Muscle of arm (tissue), 1 donor: ENCODE measurements at regions not wholly inside any gene's neighbourhood (a gene's known extent, or its start where the extent isn't known, plus 50 kb on each side); places are given as distances from the start of the nearest gene placed in this dataset.

Source experiments
- DNase-seq: peaks from one replicate; pipeline ENCODE4 v3.0.0-alpha.2; 2013

DNA sequence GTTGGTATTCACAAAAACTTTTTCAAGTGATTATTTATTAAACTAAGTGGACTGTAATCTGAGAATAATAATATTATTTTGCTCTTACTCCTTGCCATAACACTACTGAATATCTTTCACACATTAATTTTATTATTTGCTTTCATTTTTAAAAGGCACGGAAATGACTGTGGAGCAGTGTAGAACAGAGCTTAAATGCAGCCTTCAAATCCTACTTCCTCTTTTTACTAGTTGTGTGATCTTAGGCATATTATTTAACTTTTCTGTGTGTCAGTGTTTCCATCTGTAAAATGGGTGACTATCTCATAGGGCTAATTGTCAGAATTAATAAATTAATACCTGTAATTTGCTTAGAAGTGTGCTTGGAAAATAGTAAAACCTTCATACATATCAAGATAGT, 55.5 kb upstream of the SLC8A1 start:
- DNase-seq = no peak

GRCh38 chr2:40510304-40510703, 58.4 kb upstream of the SLC8A1 start:
- no peak for DNase-seq

GRCh38 chr2:40511661-40512213, 59.8 kb upstream of the SLC8A1 start:
- DNase-seq = peak; percentile 64

DNA sequence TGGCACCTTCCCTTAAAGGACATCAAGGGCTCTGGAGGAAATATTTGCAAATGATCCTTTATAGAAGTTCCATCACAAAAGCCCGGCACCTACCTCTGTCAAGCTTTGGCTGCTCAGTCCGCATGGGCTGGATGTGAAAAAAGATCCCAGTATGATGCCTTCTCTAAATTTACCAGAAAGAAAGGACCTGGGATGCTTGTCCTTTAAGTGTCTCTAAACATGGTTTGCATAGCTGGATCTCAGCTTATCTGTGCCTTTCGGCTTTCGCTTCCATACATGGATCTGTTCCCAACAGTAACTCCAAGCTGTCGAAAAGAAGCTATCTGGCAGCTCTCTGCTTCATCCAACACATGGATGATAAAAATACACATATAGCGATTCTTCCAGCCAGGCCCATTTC, 60.4 kb upstream of the SLC8A1 start:
- peak; percentile 51 for DNase-seq

GRCh38 chr2:40513201-40513600, 61.3 kb upstream of the SLC8A1 start:
- DNase-seq = no peak

- no peak for DNase-seq
Observed at GRCh38 chr2:40516604-40517003, 64.7 kb upstream of the SLC8A1 start.

DNA sequence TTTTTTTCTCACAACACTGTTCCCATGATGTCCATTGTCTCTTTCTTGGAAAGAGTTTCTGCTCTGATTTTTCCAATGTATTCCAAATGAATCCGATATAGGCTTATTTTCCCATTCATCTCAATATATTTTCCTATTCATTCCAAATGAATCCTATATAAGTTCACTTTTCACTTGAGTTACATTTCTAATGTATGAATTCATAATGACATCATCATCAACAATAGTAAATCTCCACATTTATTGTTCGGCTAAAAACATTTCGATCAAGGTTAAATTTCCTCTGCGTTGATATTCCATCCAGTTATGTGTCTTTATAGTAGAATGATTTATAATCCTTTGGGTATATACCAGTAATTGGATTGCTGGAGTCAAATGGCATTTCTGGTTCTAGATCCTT, 76.7 kb upstream of the SLC8A1 start:
- no peak for DNase-seq

GRCh38 chr2:40531359-40531758, 79.5 kb upstream of the SLC8A1 start:
- DNase-seq = no peak

- DNase-seq = no peak
Observed at GRCh38 chr2:40534528-40534927, 82.6 kb upstream of the SLC8A1 start.

DNA sequence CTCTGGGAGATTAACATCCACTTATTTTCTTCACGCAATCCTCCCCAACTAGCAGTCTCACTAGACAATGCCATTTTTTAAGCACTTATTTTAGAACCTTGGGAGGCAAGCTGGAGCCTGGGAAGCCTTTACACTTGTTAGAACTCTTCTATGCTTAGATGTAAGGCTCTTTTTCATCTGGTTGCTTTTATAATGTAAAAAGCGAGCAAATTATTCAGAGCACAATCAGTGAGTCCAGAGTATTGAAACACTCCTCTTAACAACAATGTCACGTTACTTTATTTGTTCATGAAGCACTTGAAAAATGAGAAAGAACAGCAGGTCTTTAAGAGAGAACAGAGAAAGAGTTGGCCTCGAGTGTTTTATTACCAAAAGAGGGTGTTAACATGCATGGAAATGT, 84.1 kb upstream of the SLC8A1 start:
- no peak for DNase-seq

- DNase-seq = no peak
Observed at GRCh38 chr2:40540026-40540425, 88.1 kb upstream of the SLC8A1 start.

GRCh38 chr2:40543381-40543780, 91.5 kb upstream of the SLC8A1 start:
- DNase-seq = no peak

- no peak for DNase-seq
Observed at GRCh38 chr2:40544072-40544471, 92.2 kb upstream of the SLC8A1 start.

DNA sequence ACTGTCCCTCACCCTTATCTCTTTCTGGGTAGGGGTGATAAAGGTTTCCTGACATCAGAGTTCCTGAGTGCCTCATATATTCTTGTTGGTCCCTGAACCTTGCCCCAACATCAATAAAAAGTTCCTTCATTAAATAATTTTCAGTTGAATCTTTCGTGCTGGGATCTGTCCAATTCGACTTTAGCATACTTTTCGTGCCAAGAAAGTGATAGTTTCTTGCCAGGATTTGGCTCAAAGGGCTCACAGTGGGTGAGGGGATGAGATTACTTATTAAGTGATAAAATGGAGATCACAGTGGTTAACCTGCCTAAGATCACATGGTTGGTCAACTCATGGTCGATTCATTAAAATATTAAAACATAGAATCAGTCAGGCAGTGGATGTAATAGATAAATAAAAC, 93.8 kb upstream of the SLC8A1 start:
- DNase-seq = no peak

- DNase-seq = no peak
Observed at GRCh38 chr2:40546439-40547191, 94.7 kb upstream of the SLC8A1 start.

DNA sequence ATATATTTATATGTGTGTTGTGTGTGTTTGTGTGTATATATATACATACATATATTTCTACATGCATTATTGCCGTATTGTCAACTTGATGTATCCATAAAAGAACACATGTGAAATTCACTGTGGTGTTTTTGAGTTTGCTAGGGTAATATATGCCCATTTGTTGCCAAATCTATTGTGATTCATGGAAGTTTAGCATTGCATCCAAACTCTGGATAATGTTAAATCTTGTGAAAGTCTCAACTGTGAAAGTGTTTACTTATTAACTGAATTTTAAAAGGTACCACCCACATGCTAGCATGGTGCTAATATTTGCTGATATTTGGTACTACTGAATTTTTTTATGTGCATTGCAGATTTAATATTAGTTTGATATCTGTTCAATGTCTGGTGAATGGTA, 96.6 kb upstream of the SLC8A1 start:
- no peak for DNase-seq

- no peak for DNase-seq
Observed at GRCh38 chr2:40550085-40550484, 98.2 kb upstream of the SLC8A1 start.

GRCh38 chr2:40551081-40551480, 99.2 kb upstream of the SLC8A1 start:
- no peak for DNase-seq

DNA sequence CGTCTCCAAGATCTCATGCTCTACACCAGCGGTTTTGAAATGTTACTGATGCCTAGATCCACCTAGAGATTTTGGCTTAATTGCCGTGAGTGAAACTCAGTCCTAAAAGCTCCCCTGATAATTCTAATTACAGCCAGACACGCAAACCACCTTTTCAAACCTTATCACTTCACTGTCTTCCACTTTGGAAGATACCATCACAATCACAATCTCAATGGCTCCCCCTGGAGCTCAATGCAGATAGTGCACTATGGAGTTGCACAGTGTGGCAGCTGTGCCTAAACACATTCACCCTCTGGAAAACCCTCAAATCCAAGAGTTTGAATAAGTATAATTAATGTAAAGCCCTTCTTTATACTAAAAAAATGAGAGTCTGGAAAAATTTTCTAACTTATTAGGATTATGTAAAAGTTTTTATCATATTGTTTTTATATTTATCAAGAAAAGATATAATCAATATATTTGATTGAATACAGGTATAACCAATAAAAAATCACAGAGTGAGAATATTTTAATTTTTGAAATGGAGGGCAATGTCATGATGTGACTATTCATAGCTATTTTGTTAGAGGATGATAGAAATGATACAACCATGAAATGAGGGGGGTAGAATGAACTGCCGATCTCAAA, 102.9 kb upstream of the SLC8A1 start:
- peak; percentile 31 for DNase-seq

GRCh38 chr2:40556293-40556692, 104.4 kb upstream of the SLC8A1 start:
- no peak for DNase-seq

DNA sequence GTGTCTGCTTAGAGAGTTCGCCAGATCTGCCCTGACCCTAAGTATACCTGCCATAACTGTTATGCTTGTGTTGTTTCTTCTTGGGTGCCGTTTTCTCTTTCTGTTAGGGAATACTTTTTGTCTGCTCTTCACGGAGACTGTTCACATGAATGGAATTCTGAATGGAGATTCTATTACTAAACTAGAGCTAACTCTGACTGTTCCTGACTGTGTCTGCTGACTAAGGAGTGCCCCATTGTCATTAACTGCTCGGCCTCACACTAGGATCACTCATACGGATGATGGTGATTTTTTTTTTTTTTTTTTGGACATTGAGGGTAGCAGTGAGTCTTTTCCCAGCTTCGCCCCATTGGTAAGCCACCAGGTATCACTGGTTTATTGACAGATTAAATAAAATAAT, 104.8 kb upstream of the SLC8A1 start:
- DNase-seq = no peak

DNA sequence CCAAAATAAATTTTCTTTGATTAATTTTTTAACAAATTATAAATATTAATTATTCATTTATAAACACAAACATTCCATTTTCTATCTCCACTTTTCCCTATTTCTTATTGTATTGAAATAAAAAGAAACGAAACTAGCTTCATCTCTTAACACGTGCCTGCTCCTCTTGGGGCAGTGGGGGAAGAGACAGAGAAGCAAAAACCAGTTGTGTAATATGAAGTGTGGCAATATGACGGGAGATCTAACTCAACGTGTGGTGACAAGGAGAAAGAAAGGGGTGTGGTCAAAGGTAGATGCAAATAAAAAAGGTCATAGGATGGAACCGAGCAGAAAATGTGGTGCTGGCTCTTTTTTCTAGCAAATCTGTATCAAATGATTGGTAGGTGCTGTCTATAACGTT, 106.9 kb upstream of the SLC8A1 start:
- no peak for DNase-seq

- DNase-seq = no peak
Observed at GRCh38 chr2:40559175-40559574, 107.3 kb upstream of the SLC8A1 start.

- DNase-seq = no peak
Observed at GRCh38 chr2:40564184-40564583, 112.3 kb upstream of the SLC8A1 start.
